HG03342 (cell line): ENCODE measurements at regions not wholly inside any gene's neighbourhood (a gene's known extent, or its start where the extent isn't known, plus 50 kb on each side); places are given as distances from the start of the nearest gene placed in this dataset.
"Not testable (repeated sequence)": the region's sequence is repeated elsewhere in the genome, so short reads cannot be mapped to it uniquely, and the experiment has no call there.

Experiments
- ATAC-seq: cut with Tn5 transposase; IDR thresholded peaks from one replicate; pipeline ENCODE4 v1.9.1; 2021; ENCODE audit warnings: mild to moderate bottlenecking, moderate library complexity; ENCODE audit not compliant: unreplicated experiment

- ATAC-seq = no peak
Observed at GRCh38 chr13:26896986-26897668, 136.5 kb upstream of the GPR12 start.

- no peak for ATAC-seq
Observed at GRCh38 chr13:26895808-26896466, 135.4 kb upstream of the GPR12 start.

GRCh38 chr13:26895081-26895807, 134.7 kb upstream of the GPR12 start:
- no peak for ATAC-seq

GRCh38 chr13:26888632-26889031, 128.0 kb upstream of the GPR12 start:
- ATAC-seq = no peak

- no peak for ATAC-seq
Observed at GRCh38 chr13:26887594-26887993, 127.0 kb upstream of the GPR12 start.

DNA sequence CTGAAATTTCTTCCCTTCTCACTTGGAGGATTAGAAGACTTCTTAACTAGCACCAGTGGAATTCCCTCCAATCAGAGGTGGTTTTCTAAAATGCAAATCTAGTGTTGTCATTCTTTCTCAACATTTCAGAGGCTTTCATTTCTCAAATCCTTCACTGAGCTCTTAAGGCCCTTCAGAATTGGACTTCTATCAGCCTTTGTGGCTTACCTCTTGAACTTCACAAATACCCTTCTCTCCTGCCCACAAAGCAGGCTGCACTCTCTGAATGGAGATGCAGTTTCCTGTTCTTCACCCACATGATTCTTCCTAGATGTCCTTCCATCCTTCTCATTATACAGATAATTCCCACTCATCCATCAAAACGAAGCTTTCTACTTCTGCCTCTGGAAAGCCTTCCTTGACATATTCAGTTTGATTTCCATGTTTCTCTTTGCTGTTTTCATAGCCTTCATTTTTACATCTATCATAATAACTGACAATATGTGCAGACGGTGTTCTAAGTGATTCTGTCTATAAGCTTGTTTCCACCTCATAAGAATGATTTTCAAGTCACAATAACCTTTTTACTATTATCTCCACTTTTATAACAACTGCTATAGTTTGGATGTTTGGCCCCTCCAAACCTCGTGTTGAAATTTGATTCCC, 123.1 kb upstream of the GPR12 start:
- ATAC-seq = no peak

GRCh38 chr13:26882731-26883130, 122.1 kb upstream of the GPR12 start:
- ATAC-seq = no peak

DNA sequence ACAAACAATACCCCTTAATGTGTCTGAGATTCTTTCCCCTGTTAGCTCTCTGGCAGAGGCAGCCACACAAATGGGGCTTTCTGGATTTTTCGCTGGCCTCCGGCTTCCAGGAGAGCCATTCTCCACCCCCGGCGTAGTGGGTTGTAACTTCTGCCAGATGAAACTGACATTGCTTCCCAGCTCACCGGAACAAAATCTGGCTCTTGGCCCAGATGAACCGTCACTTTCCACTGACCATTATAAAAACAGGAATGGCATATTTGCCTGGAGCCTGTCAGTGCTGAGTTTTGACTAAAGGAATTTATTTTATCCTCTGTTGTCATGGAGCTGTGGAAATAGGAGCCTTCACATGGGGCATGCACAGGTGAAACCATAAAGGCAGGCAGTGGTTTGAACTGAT, 120.6 kb upstream of the GPR12 start:
- no peak for ATAC-seq

- ATAC-seq = no peak
Observed at GRCh38 chr13:26880735-26881134, 120.1 kb upstream of the GPR12 start.

DNA sequence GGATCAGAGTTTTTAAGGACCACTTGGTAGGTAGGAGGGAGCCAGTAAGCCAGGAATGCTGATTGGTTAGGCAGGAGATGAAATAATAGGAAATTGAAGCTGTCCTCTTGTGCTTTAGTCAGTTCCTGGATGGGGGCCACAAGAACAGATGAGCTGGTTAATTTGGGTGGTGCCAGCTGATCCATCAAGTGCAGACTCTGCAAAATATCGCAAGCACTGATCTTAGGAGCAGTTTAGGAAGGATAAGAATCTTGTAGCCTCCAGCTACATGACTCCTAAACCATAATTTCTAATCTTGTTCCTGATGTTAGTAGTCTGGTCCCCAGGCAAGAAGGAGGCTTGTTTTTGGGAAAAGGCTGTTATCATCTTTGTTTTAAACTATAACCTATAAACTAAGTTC, 117.9 kb upstream of the GPR12 start:
- no peak for ATAC-seq

GRCh38 chr13:26873386-26873698, 112.8 kb upstream of the GPR12 start:
- ATAC-seq = no peak

DNA sequence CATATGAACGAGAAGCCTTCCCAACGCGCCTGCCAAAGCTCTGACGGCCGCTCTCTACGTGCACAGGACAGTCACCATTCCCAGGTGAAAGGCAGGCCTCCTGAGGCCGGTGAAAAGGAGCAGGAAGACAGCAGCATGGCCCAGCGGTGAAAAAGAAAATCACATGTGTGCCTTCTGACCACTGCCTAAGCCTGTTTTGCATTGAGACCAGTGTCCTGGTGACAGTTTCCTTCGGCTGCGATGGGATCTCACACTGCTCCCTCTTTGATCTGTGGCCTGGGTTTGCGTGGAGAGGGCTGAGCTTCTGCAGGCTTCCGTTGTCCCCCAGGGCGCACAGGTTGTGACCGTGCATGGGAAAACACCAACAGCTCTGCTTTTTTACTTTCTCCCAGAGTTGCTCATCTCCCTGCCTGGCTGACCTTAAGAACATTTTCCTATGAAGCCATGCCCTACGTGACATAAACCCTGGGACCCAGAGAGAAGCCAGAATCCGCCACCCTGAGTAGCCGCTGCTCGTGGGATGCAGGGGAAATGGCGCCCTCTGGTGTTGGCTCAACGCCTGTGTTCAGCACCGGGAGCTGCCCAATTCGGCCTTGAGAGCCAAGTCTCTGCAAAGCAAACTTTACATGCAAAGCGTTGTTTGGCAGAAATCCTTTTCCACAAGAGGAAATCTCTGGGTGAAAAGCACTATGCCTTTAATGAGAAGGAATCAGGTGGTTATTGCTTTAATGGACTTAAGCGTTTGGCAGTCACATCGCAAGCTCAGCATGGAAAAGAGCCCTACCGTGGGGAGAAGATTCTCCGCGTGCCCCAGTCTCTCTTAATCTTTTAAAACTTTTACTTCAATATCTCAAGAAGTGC, 112.2 kb upstream of the GPR12 start:
- ATAC-seq = no peak

DNA sequence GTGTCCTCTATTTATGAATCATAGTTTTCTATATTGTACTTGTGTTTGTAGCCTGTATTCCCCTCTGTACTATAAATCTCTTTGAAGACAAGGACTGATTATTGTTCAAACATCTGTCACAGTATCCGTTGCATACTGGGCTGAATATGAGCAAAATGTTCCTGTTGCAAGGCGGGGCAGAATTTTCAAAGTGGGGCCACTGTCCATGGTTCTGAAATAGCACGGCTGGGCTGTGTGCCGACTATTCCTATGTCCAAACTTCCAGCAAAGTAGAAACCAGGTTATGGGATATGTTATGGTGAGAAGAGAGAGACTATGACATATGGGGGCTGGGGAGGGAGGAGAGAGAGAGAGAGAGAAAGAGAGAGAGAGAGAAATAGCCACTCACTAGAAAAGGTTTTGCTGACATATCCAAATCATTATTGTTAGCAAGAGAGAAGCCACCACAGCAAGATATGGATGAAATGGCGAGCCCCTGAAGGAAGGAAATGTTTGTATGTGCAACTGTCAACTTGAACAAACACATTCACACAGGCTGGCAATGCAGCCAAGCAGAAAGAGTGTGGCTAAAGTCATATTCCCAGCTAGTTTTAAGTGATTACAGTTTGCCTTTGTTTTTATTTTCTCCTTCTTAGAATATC, 107.0 kb upstream of the GPR12 start:
- no peak for ATAC-seq

- no peak for ATAC-seq
Observed at GRCh38 chr13:26864576-26864975, 104.0 kb upstream of the GPR12 start.

DNA sequence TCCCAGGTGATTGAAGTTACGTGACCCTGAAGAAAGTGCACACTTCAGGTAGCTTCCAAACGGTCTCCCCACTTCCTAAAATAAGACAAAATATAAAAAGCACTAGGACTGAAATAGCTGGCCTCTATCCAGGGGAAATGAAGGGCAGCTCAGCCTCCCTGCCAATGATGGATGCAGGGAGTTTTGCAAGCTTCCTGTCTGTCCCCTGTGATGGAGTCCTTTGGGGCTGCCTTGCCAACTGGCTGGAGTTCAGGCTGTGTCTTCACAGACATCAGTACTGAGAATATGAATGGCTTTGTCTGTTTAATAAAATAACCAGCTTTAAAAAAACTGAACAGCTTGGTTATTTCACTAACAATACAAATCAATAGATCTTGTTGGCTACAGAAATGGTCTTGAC, 101.4 kb upstream of the GPR12 start:
- ATAC-seq = no peak

DNA sequence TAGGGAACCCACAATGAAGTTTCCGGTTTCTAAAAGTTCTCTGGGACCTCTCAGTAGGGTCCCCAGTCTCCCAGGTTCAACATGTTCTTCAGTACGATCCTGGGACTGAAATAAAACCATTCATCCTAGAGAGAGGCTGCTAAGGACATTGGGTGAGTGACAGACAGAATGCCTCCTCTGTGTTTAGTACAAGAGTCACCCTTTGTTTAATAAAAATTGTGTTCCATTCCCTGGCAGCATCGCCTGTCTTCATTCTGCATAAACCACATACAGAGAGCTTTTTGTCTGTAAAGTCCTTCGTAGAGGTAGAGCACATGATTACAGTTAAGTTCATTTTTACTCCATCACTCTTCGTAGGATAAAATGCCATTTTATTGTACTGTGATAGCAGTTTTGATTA, 95.3 kb upstream of the GPR12 start:
- no peak for ATAC-seq

DNA sequence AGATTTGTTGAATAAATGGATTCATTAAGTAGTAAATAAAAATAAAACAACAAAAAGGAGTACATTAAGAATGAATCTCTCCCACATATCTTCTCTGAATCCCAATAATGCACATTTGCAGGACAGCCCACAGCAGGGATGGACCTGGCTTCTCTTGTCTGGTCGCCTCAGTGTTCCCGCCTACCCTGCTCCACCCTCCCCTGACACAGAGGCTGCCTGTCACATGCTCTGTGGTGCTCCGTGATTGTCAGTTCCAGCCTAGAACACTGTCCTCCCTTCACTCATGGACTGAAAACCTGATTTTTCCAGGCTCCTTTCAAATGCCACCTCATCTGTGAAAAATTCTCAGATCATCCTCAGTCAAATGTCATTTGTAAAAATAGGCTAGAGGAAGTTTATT, 94.5 kb upstream of the GPR12 start:
- ATAC-seq = no peak

DNA sequence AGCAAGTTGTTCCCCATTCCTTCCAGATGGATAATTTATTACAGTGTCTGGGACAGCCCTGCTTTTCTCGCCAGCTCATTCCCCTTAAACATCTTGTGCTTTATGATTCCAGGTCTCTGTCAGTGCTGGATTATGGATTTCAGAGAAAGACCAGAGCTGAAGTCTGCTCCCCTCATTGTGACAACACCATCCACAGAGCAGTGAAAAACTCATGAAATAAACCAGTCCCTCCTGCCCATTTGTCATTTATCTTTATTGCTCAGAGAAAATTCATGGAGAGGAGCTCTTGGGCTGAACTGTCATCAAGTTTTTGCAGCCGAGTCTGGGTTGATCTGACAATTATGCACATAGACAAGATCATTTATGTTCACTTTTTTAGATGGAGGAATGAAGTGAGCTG, 92.7 kb upstream of the GPR12 start:
- ATAC-seq = no peak

DNA sequence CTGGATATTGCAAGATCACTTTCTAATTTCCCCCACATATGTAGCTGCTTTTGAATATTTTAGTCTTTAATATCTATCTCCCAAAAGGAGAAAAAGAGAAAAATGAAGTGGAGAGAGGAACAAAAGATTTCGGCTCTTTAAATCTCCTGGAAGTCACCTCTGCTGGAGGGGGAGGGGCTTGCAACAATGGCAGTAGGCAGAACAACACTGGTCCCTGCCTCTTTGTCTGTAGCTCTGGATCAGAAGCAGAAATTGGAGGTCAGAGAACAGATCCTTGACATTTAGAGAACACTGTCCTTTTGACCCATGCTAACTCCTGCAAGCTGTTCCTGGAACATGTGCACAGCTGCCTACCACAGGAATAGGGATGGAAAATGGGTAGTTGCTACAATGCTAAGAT, 86.7 kb upstream of the GPR12 start:
- ATAC-seq = no peak

DNA sequence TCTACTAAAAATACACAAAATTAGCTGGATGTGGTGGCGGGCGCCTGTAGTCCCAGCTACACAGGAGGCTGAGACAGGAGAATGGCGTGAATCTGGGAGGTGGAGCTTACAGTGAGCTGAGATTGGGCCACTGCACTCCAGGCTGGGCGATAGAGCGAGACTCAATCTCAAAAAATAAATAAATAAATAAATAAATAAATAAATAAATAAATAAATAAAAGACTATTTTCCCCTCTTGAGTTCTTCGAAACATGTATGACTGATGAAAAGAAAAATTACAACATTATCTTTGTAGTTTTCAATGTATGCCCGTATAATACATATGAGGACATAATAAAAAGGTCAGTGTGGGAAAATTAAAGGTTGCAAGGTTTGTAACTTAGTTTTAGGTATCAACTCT, 84.5 kb upstream of the GPR12 start:
- not testable (repeated sequence) for ATAC-seq
